MM.1S (cell line): ENCODE measurements at regions not wholly inside any gene's neighbourhood (a gene's known extent, or its start where the extent isn't known, plus 50 kb on each side); places are given as distances from the start of the nearest gene placed in this dataset.

Experiments
- DNase-seq: peaks from one replicate; pipeline ENCODE4 v3.0.0-alpha.2; 2015
- H2AFZ ChIP-seq: fragments of 300-600 bp; sonication (generic); 2 replicates; pipeline ENCODE4 v1.6.0; 2016; ENCODE audit warnings: antibody characterized with exemption, low read length
- H3F3A ChIP-seq: fragments of 300-600 bp; sonication (generic); 2 replicates; pipeline ENCODE4 v1.6.1; 2016; ENCODE audit warnings: mild to moderate bottlenecking, antibody characterized with exemption, low read length, moderate library complexity, mixed read lengths; ENCODE audit not compliant: insufficient read depth
- H3K27ac ChIP-seq: fragments of 300-600 bp; sonication (generic); 2 replicates; pipeline ENCODE4 v1.5.1; 2016; ENCODE audit warnings: mild to moderate bottlenecking, low read length
- H3K27me3 ChIP-seq: fragments of 300-600 bp; sonication (generic); replicated peaks from 2 replicates; pipeline ENCODE4 v1.6.0; 2016; ENCODE audit warnings: low read length; ENCODE audit not compliant: insufficient read depth
- H3K36me3 ChIP-seq: fragments of 300-600 bp; sonication (generic); replicated peaks from 2 replicates; pipeline ENCODE4 v1.6.1; 2016; ENCODE audit warnings: mild to moderate bottlenecking, low read length, mixed read lengths; ENCODE audit not compliant: insufficient read depth
- H3K4me1 ChIP-seq: fragments of 300-600 bp; sonication (generic); 2 replicates; pipeline ENCODE4 v1.6.1; 2016; ENCODE audit warnings: low read length, mixed read lengths
- H3K4me2 ChIP-seq: fragments of 300-600 bp; sonication (generic); 2 replicates; pipeline ENCODE4 v1.6.0; 2016; ENCODE audit warnings: low read depth, low read length
- H3K4me3 ChIP-seq: fragments of 300-600 bp; sonication (generic); 2 replicates; pipeline ENCODE4 v1.5.1; 2016; ENCODE audit warnings: low read length, mixed read lengths
- H3K79me2 ChIP-seq: fragments of 300-600 bp; sonication (generic); 2 replicates; pipeline ENCODE4 v1.6.1; 2016; ENCODE audit warnings: mixed run types, low read length, mixed read lengths
- H3K9ac ChIP-seq: fragments of 300-600 bp; sonication (generic); 2 replicates; pipeline ENCODE4 v1.6.1; 2016; ENCODE audit warnings: low read length, mixed read lengths
- H3K9me2 ChIP-seq: fragments of 300-600 bp; sonication (generic); replicated peaks from 2 replicates; pipeline ENCODE4 v1.6.1; 2016; ENCODE audit warnings: mild to moderate bottlenecking, low read length, mixed read lengths; ENCODE audit not compliant: insufficient read depth
- H3K9me3 ChIP-seq: fragments of 300-600 bp; sonication (generic); replicated peaks from 2 replicates; pipeline ENCODE4 v1.6.1; 2016; ENCODE audit warnings: mild to moderate bottlenecking, low read length, mixed read lengths; ENCODE audit not compliant: insufficient read depth
- H4K20me1 ChIP-seq: fragments of 300-600 bp; sonication (generic); 2 replicates; pipeline ENCODE4 v1.6.1; 2016; ENCODE audit warnings: mild to moderate bottlenecking, low read length, moderate library complexity, mixed read lengths; ENCODE audit not compliant: insufficient read depth
- CTCF ChIP-seq: fragments of 300-600 bp; sonication (generic); IDR thresholded peaks from 2 replicates; pipeline ENCODE4 v1.5.1; 2016; ENCODE audit warnings: antibody characterized with exemption, low read length, mixed read lengths
- EZH2 ChIP-seq: fragments of 300-600 bp; sonication (generic); optimal IDR thresholded peaks from 2 replicates; pipeline ENCODE3; 2017; ENCODE audit warnings: low read depth, mild to moderate bottlenecking, antibody characterized with exemption, low read length, mixed read lengths
- EZH2phosphoT487 ChIP-seq: fragments of 300-600 bp; sonication (generic); IDR thresholded peaks from 2 replicates; pipeline ENCODE4 v1.6.1; 2018; ENCODE audit warnings: antibody characterized with exemption, low read length

- Histone ChIP-seq H2AFZ (no peak overlapping the region), H3K9ac (no peak overlapping the region), H4K20me1 (no peaks in the 10 kb centered on the region), H3K36me3 (no peaks in the 10 kb centered on the region), H3K4me2 (no peak overlapping the region), H3K27ac (no peak overlapping the region), H3K9me2 (no peaks in the 10 kb centered on the region), H3K4me1 (no peaks in the 10 kb centered on the region), H3K79me2 (no peaks in the 10 kb centered on the region), H3F3A (no peaks in the 10 kb centered on the region), H3K9me3 (no peaks in the 10 kb centered on the region), H3K4me3 (no peak overlapping the region), H3K27me3 (no peaks in the 10 kb centered on the region)
- no peak for TF ChIP-seq CTCF
- no peak for TF ChIP-seq EZH2
- no peak for TF ChIP-seq EZH2phosphoT487
- DNase-seq = no peak
These were observed 1337.3 kb upstream of the DDX18 start for GRCh38 chr2:116477229-116477628.

- Histone ChIP-seq H3F3A (no peaks in the 10 kb centered on the region), H3K4me1 (no peaks in the 10 kb centered on the region), H2AFZ (no peak overlapping the region), H3K9ac (no peak overlapping the region), H3K36me3 (no peaks in the 10 kb centered on the region), H3K27ac (no peak overlapping the region), H3K79me2 (no peaks in the 10 kb centered on the region), H3K4me3 (no peak overlapping the region), H4K20me1 (no peaks in the 10 kb centered on the region), H3K9me3 (no peaks in the 10 kb centered on the region; the same call in 1 of the 2 replicates), H3K27me3 (no peaks in the 10 kb centered on the region), H3K4me2 (no peak overlapping the region), H3K9me2 (no peaks in the 10 kb centered on the region)
- TF ChIP-seq EZH2 = no peak
- DNase-seq = no peak
These were observed 1327.2 kb upstream of the DDX18 start for GRCh38 chr2:116487336-116487735.

- no peaks in the 10 kb centered on the region; the same call in 1 of the 2 replicates for H3K9me3 ChIP-seq
- no peaks in the 10 kb centered on the region for H3K36me3 ChIP-seq
- H3K4me3 ChIP-seq = no peak overlapping the region
- H3K27me3 ChIP-seq = no peaks in the 10 kb centered on the region
- H3F3A ChIP-seq = no peaks in the 10 kb centered on the region
- no peak overlapping the region for H3K4me2 ChIP-seq
- H3K4me1 ChIP-seq = no peaks in the 10 kb centered on the region
- peak; percentile 13 for DNase-seq
- no peaks in the 10 kb centered on the region for H3K9me2 ChIP-seq
- no peak overlapping the region for H3K27ac ChIP-seq
- no peaks in the 10 kb centered on the region for H4K20me1 ChIP-seq
- H3K79me2 ChIP-seq = no peaks in the 10 kb centered on the region
- no peak for TF ChIP-seq EZH2phosphoT487
- TF ChIP-seq EZH2 = no peak
- no peak for TF ChIP-seq CTCF
- H3K9ac ChIP-seq = no peak overlapping the region
- H2AFZ ChIP-seq = no peak overlapping the region
These were observed 1325.2 kb upstream of the DDX18 start for GRCh38 chr2:116489292-116489691.

GRCh38 chr2:116489944-116490343, 1324.5 kb upstream of the DDX18 start:
- Histone ChIP-seq H3K4me1 (no peaks in the 10 kb centered on the region), H3K9me3 (no peaks in the 10 kb centered on the region; the same call in 1 of the 2 replicates)
- no peak for TF ChIP-seq EZH2
- no peak for TF ChIP-seq CTCF
- no peak for TF ChIP-seq EZH2phosphoT487

More at GRCh38 chr2:116489944-116490343, 1324.5 kb upstream of the DDX18 start:
- H3K79me2 ChIP-seq = no peaks in the 10 kb centered on the region
- H3K27me3 ChIP-seq = no peaks in the 10 kb centered on the region
- no peak overlapping the region for H3K27ac ChIP-seq
- H3K4me3 ChIP-seq = no peak overlapping the region
- H2AFZ ChIP-seq = no peak overlapping the region
- H3K36me3 ChIP-seq = no peaks in the 10 kb centered on the region
- H3K4me2 ChIP-seq = no peak overlapping the region
- no peak overlapping the region for H3K9ac ChIP-seq
- H3F3A ChIP-seq = no peaks in the 10 kb centered on the region
- DNase-seq = no peak
- no peaks in the 10 kb centered on the region for H4K20me1 ChIP-seq
- no peaks in the 10 kb centered on the region for H3K9me2 ChIP-seq
